WI38 (cell line): ENCODE measurements at regions not wholly inside any gene's neighbourhood (a gene's known extent, or its start where the extent isn't known, plus 50 kb on each side); places are given as distances from the start of the nearest gene placed in this dataset.

Source experiments
- H3K4me3 ChIP-seq: 2 replicates; pipeline ENCODE4 v1.5.1; 2011; ENCODE audit warnings: low read depth, mild to moderate bottlenecking, control low read depth, low read length
- TF ChIP-seq, protein P1 (sequence below): IDR thresholded peaks from 2 replicates; pipeline ENCODE4 v1.5.1; 2012; ENCODE audit warnings: low read depth, mild to moderate bottlenecking, control low read depth, low read length

DNA sequence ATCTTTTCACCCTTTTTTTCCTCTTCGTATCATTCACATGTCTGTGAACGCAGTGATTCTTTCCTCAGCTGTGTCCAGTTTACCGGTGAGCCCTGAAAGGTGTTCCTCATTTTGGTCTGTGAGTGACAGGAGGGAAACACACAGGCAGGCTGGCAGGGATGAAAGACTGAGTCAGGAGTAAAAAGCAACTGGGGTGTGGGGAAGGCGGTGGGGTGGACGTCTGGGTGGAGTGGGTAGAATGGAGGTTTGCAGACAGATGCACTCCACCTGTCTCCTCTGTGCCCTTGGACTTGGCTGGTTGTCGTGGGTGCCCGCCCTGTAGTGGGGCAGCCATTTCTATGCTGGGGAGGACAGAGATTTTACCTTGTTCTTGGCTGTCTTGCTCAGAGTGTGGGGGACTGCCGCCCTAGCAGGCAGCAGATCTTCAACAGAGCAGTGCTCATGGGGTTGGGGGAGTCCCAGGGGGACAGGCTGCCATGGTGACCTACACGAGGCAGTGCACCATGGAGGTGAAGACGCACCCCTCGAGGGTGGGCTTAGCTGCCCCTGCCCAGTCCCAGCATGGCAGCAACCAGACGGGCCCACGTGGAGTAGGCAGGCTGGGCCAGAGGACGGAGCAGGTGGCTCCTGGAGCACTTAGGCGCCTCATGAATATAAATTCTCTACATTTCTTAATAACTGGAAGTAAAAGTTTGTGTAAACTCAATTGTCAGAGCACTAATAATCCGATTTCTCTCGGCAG lies 603.7 kb downstream of the TBC1D22A start:
- no peak overlapping the region for H3K4me3 ChIP-seq
- TF ChIP-seq, protein P1, sequence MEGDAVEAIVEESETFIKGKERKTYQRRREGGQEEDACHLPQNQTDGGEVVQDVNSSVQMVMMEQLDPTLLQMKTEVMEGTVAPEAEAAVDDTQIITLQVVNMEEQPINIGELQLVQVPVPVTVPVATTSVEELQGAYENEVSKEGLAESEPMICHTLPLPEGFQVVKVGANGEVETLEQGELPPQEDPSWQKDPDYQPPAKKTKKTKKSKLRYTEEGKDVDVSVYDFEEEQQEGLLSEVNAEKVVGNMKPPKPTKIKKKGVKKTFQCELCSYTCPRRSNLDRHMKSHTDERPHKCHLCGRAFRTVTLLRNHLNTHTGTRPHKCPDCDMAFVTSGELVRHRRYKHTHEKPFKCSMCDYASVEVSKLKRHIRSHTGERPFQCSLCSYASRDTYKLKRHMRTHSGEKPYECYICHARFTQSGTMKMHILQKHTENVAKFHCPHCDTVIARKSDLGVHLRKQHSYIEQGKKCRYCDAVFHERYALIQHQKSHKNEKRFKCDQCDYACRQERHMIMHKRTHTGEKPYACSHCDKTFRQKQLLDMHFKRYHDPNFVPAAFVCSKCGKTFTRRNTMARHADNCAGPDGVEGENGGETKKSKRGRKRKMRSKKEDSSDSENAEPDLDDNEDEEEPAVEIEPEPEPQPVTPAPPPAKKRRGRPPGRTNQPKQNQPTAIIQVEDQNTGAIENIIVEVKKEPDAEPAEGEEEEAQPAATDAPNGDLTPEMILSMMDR = no peak

DNA sequence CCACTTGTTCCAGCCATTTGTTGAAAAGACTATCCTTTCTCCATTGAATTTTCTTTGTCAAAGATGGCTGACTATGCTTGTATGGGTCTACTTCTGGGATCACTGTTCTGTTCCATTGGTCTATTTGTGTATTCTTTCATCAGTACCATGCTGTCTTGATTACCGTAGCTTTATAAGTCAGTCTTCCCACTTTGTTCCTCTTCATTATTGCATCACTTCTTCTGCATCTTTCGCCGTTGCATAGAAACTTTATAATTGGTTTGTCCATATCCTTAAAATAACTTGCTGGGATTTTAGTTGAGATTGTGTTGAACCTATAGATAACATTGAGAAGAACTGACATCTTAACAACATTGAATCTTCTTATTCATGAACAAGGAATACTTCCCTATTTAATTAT lies 598.8 kb downstream of the TBC1D22A start:
- no peak overlapping the region for H3K4me3 ChIP-seq
- TF ChIP-seq, protein P1 = no peak

DNA sequence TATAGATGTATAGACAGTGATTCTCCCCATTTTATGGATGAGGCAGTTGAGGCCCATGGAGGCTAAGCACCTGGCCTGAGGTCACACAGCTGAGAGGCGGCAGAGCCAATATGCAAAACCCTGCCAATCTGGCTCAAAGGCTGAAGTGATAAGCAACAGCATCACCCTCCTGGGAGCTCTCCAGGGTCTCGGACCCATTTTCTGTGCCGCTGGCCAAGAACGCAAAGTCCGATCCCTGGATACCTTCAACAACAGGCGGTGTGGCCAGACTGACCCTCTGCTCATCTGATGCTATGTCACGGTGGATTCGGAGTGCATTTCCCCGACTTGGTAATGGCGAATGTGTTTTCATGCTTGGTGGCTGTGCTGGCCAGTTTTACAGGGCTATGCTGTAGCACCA lies 595.0 kb downstream of the TBC1D22A start:
- H3K4me3 ChIP-seq = no peak overlapping the region
- TF ChIP-seq, protein P1 = no peak

DNA sequence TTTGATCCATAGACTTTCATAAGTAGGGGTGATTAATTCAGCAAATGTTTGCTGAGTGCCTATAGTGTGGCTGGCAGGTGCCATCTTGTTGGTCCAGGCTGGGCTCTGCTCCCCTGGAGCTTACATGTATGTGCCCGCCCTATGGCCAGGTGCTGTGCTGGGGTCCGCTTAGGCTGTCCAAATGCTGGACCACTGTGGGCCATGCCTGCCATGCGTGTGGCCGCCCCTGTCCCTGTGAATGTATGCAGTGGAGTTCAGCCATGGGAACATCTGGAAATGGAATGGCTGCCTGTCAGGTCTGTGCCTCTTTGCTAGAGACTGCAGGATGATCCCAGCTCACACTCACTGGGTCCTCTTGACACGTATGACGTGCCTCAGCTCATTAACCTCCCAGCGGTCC lies 594.6 kb downstream of the TBC1D22A start:
- TF ChIP-seq, protein P1 = no peak
- H3K4me3 ChIP-seq = no peak overlapping the region

DNA sequence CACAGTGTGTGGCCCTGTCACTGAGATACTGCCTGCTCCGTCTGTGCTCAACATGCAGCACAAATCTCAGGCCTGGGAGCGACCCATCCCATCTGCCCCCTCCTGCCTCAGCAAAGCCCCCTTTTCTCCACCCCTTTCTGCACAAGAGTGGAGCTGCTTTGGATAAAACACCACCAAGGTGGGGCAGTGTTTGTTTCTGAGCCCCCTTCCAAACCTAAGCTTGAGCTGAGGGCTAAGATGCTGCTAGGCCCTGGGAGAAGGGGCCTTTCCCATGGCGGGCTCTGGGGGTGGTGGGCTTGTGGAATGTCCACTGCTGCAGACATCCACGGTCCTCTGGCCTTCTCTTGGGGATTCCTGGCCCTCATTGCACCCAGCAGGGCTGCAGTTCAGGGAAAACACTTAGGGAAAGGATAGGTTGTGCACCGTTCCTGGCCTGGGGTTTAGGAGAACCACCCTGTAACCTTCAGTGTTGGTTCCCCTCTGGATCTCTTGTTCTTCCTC lies 594.1 kb downstream of the TBC1D22A start:
- TF ChIP-seq, protein P1 = no peak
- no peak overlapping the region for H3K4me3 ChIP-seq

DNA sequence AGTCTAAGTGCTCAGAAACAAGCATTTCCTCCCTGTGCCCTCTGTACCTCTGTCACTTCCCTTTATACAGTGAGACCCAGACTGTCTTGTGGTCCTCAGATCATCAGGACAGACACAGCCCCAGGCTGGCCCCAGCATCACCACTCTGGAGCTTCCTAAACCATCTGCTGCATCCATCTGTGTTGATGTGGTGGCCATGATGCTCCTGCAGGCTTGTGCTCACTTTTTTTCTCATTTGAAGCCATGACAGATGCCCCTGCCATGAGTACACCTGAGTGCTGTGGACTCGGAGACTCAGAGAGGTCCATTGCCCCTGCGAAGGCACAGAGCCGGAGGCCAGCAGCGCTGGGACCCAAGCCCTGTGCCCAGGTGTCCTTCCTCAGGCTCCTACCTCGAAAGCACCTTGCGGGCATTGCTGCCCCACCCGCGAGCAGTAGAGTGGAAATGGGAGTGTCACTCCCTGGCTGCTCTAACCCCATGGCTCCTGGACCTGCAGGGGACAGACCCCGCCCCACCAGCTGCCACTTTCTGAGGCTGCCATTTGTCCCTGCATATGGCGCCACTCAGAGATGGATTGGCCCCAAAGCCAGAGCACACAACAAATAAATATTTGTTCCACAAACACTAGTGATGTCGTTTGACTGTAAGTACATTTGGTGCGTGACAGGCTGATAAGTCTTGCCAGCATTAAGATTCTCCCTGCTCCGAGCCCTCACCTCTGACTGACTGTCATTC lies 593.5 kb downstream of the TBC1D22A start:
- no peak overlapping the region for H3K4me3 ChIP-seq
- TF ChIP-seq, protein P1 = no peak

DNA sequence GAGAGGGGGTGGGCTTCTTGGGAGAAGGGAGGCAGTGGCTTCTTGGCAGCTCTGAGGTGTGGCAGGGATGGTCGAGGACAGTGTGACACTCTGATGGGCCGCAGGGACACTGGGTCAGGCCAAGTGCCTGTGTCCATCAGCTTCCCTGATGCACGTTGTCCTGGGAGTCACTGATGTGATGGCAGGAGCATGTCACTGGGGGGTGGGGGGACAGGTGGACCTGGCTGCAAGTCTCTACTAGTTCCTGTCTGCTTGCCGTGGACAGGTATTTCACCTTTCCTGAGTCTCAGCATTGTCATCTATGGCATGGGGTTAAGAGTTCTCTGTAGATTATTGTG lies 592.9 kb downstream of the TBC1D22A start:
- no peak overlapping the region for H3K4me3 ChIP-seq
- TF ChIP-seq, protein P1 = no peak
